Gastroesophageal sphincter (tissue), 4 donors: ENCODE measurements at regions not wholly inside any gene's neighbourhood (a gene's known extent, or its start where the extent isn't known, plus 50 kb on each side); places are given as distances from the start of the nearest gene placed in this dataset.

ENCODE experiments used
- ATAC-seq: fragments of 150-250 bp; one replicate; pipeline ENCODE4 v1.9.1; 2016; ENCODE audit warnings: mild to moderate bottlenecking, moderate library complexity
- H3K27ac ChIP-seq, 4 donors: fragments of 200-600 bp; sonication (generic) in 3 of 4; 1 replicate in 3 of 4; 2 replicates in 1 of 4; pipeline ENCODE4 v1.5.1; 2016 to 2019
- H3K27me3 ChIP-seq: fragments of 200-600 bp; sonication (generic); one replicate; pipeline ENCODE4 v1.5.1; 2019
- H3K36me3 ChIP-seq, 2 donors: fragments of 200-600 bp; sonication (generic); one replicate each; pipeline ENCODE4 v1.5.1; 2019; ENCODE audit warnings: control low read depth in 1 of 2
- H3K4me1 ChIP-seq, 3 donors: fragments of 200-600 bp; sonication (generic); 1 replicate in 2 of 3; 2 replicates in 1 of 3; pipeline ENCODE4 v1.5.1; 2016 to 2019; ENCODE audit warnings: control low read depth in 2 of 3
- H3K4me3 ChIP-seq, 2 donors: fragments of 200-600 bp; sonication (generic); one replicate each; pipeline ENCODE4 v1.5.1; 2019; ENCODE audit warnings: mild to moderate bottlenecking in 1 of 2, moderate library complexity in 1 of 2
- H3K9me3 ChIP-seq, 3 donors: fragments of 200-600 bp; sonication (generic); one replicate each; pipeline ENCODE4 v1.5.1; 2017 to 2019; ENCODE audit warnings: control low read depth in 2 of 3
- EP300 ChIP-seq: sonication (generic); formaldehyde crosslinking; IDR thresholded peaks from one replicate; pipeline ENCODE4 v1.6.1; 2017; ENCODE audit warnings: antibody characterized with exemption, mild to moderate bottlenecking
- POLR2A ChIP-seq, 2 donors: fragments of 450-650 bp; IDR thresholded peaks; one replicate each; pipeline ENCODE4 v1.6.1; 2017; ENCODE audit warnings: antibody characterized with exemption in 2 of 2, mild to moderate bottlenecking in 2 of 2, moderate library complexity in 1 of 2
- POLR2AphosphoS5 ChIP-seq: sonication (generic); formaldehyde crosslinking; IDR thresholded peaks from one replicate; pipeline ENCODE4 v1.6.1; 2017; ENCODE audit warnings: antibody characterized with exemption
- WGBS, 2 donors: methylation state at CpG; one replicate each; pipeline ENCODE4 v1.1.5; 2018; ENCODE audit warnings: low coverage in 1 of 2; 5-methylcytosine and 5-hydroxymethylcytosine counted together
- TF ChIP-seq, protein P1 (sequence below), 4 experiments: fragments of 200-600 bp in 2 of 4; fragments of 450-650 bp in 2 of 4; sonication (generic) in 1 of 4; IDR thresholded peaks; one replicate each; pipeline ENCODE4 v1.5.1; 2017 to 2019; ENCODE audit warnings: antibody characterized with exemption in 4 of 4, mild to moderate bottlenecking in 2 of 4, moderate library complexity in 2 of 4

GRCh38 chr5:3333105-3333504 is 262.5 kb upstream of the IRX1 start:
- 80 to 94% methylated on average over 1 to 4 of the region's 9 CpGs for WGBS, 2 donors
- Histone ChIP-seq H3K27me3 (peaks cover 9% of the 10 kb centered on the region), H3K4me1 (no peaks in the 10 kb centered on the region), H3K36me3 (no peaks in the 10 kb centered on the region), H3K4me3 (no peak overlapping the region), H3K27ac (no peak overlapping the region), H3K9me3 (peaks cover 0 to 7% (median 0%) of the 10 kb centered on the region in 3 donors)
- ATAC-seq, result no peak
- TF ChIP-seq POLR2A (IDR thresholded peaks at IDR 0.05) (no peak), POLR2AphosphoS5 (no peak), EP300 (no peak)
- TF ChIP-seq, protein P1, sequence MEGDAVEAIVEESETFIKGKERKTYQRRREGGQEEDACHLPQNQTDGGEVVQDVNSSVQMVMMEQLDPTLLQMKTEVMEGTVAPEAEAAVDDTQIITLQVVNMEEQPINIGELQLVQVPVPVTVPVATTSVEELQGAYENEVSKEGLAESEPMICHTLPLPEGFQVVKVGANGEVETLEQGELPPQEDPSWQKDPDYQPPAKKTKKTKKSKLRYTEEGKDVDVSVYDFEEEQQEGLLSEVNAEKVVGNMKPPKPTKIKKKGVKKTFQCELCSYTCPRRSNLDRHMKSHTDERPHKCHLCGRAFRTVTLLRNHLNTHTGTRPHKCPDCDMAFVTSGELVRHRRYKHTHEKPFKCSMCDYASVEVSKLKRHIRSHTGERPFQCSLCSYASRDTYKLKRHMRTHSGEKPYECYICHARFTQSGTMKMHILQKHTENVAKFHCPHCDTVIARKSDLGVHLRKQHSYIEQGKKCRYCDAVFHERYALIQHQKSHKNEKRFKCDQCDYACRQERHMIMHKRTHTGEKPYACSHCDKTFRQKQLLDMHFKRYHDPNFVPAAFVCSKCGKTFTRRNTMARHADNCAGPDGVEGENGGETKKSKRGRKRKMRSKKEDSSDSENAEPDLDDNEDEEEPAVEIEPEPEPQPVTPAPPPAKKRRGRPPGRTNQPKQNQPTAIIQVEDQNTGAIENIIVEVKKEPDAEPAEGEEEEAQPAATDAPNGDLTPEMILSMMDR (IDR thresholded peaks at IDR 0.05), result no peak

DNA sequence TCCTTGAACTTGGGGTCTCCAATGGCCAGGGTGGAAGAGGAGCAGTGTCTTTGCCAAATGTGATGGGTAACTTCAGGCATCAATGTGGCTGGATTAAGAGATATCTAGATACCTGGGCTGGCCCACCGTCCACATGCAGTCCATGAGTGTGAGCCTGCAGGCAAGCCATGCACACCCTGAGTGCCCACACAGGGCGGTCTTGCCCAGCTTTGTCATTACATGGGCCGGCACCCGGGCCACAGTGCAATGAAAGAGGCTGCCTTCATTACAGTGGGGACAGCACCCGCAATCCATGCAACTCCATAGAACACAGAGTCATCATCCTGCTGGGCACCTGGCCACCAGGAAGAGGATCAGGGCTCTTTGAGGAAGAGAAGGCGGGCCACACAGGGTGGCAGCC is 263.8 kb upstream of the IRX1 start:
- no peak for TF ChIP-seq EP300
- TF ChIP-seq, protein P1 (IDR thresholded peaks at IDR 0.05), result no peak
- no peak for TF ChIP-seq POLR2A (IDR thresholded peaks at IDR 0.05)
- no peak for TF ChIP-seq POLR2AphosphoS5

GRCh38 chr5:3330442-3330841 is 265.2 kb upstream of the IRX1 start:
- Histone ChIP-seq H3K27me3 (peaks cover 9% of the 10 kb centered on the region), H3K4me3 (no peak overlapping the region), H3K9me3 (peaks cover 0 to 7% (median 0%) of the 10 kb centered on the region in 3 donors), H3K36me3 (no peaks in the 10 kb centered on the region), H3K27ac (no peak overlapping the region), H3K4me1 (no peaks in the 10 kb centered on the region)
- 88 to 100% methylated on average over 3 of the region's 6 CpGs for WGBS, 2 donors
- ATAC-seq, result no peak
- no peak for TF ChIP-seq EP300
- no peak for TF ChIP-seq POLR2AphosphoS5
- TF ChIP-seq, protein P1 (IDR thresholded peaks at IDR 0.05), result no peak
- TF ChIP-seq POLR2A (IDR thresholded peaks at IDR 0.05), result no peak

More for the DNA sequence above, 263.8 kb upstream of the IRX1 start:
- Histone ChIP-seq H3K9me3 (peaks cover 0 to 7% (median 0%) of the 10 kb centered on the region in 3 donors), H3K4me3 (no peak overlapping the region), H3K36me3 (no peaks in the 10 kb centered on the region), H3K4me1 (no peaks in the 10 kb centered on the region), H3K27ac (no peak overlapping the region), H3K27me3 (peaks cover 9% of the 10 kb centered on the region)
- no peak for ATAC-seq
- 50% methylated on average over 1 of the region's 6 CpGs; no CpG with 5 or more reads in 1 of the 2 donors for WGBS, 2 donors

GRCh38 chr5:3329427-3329826 is 266.2 kb upstream of the IRX1 start:
- TF ChIP-seq EP300, result no peak
- no peak for TF ChIP-seq POLR2AphosphoS5
- TF ChIP-seq, protein P1 (IDR thresholded peaks at IDR 0.05), result no peak
- no peak for TF ChIP-seq POLR2A (IDR thresholded peaks at IDR 0.05)
- ATAC-seq, result no peak
- 60% methylated on average over 2 of the region's 4 CpGs; no CpG with 5 or more reads in 1 of the 2 donors for WGBS, 2 donors
- H3K4me1 ChIP-seq, result no peaks in the 10 kb centered on the region
- H3K4me3 ChIP-seq, result no peak overlapping the region
- H3K27ac ChIP-seq, result no peak overlapping the region
- no peaks in the 10 kb centered on the region for H3K36me3 ChIP-seq
- peaks cover 9% of the 10 kb centered on the region for H3K27me3 ChIP-seq
- H3K9me3 ChIP-seq, result peaks cover 0 to 7% (median 0%) of the 10 kb centered on the region in 3 donors

- Histone ChIP-seq H3K27me3 (peaks cover 6% of the 10 kb centered on the region), H3K27ac (no peak overlapping the region)
- WGBS, 2 donors, result 83 to 87% methylated on average over 6 to 8 of the region's 9 CpGs
Observed at GRCh38 chr5:3326841-3327232, 268.8 kb upstream of the IRX1 start.

More at GRCh38 chr5:3326841-3327232, 268.8 kb upstream of the IRX1 start:
- H3K4me1 ChIP-seq, result no peaks in the 10 kb centered on the region
- no peak for TF ChIP-seq POLR2A (IDR thresholded peaks at IDR 0.05)
- TF ChIP-seq, protein P1 (IDR thresholded peaks at IDR 0.05), result no peak
- TF ChIP-seq POLR2AphosphoS5, result no peak
- TF ChIP-seq EP300, result no peak
- no peak for ATAC-seq
- no peaks in the 10 kb centered on the region for H3K36me3 ChIP-seq
- H3K9me3 ChIP-seq, result peaks cover 0 to 7% (median 0%) of the 10 kb centered on the region in 3 donors
- H3K4me3 ChIP-seq, result no peak overlapping the region
